ENCODE measurements at regions not wholly inside any gene's neighbourhood (a gene's known extent, or its start where the extent isn't known, plus 50 kb on each side); places are given as distances from the start of the nearest gene placed in this dataset.

GRCh38 chr9:91146391-91147019 is 215.2 kb downstream of the AUH start:
- no peaks in the 10 kb centered on the region for H3K36me3 ChIP-seq (ENCODE audit: control insufficient read depth in 2 of 2, extremely low read depth in 1 of 2, insufficient read depth in 2 of 2, low read length in 2 of 2)
- dilution Hi-C loops (cut with MboI; ENCODE audit: extremely low pct_ligation_motif_present, low sequenced_read_pairs) (no loop called here), intact Hi-C loops (cut with micrococcal nuclease) (no loop called here)
- ChIA-PET POLR2A (no interaction called here), CTCF (interaction anchor here (1.3 kb wide), 2 partner anchors 279 to 287 kb away, joined by 3 read pairs; no protein-coding TSS in a partner anchor)
- BruUV-seq (replicated peaks): no TSS peak
- DNase-seq (ENCODE audit: low read depth, low spot score) (no peak), FAIRE-seq (no peak)
- no peaks in the 10 kb centered on the region for H3K9me3 ChIP-seq (replicated peaks; ENCODE audit: control insufficient read depth, insufficient read depth, low read length)
- peaks cover 0 to 1% of the 10 kb centered on the region in 2 experiments for H3K27me3 ChIP-seq (ENCODE audit: control insufficient read depth in 2 of 2, insufficient read depth in 2 of 2, low read length in 2 of 2)
- H3K4me2 ChIP-seq (ENCODE audit: insufficient read depth, low read length): no peak overlapping the region
- TF ChIP-seq GATA2 (IDR thresholded peaks at IDR 0.05; ENCODE audit: insufficient read depth, insufficient read length, low read depth, low read length) (no peak), CTCF (IDR thresholded peaks at IDR 0.05; ENCODE audit: extremely low read depth in 1 of 2, insufficient read depth in 1 of 2, low read depth in 1 of 2, low read length in 2 of 2) (no peak), POLR2A (IDR thresholded peaks at IDR 0.05; ENCODE audit: low read depth, low read length) (no peak), POLR2AphosphoS5 (IDR thresholded peaks at IDR 0.05; ENCODE audit: insufficient read depth, low read depth, low read length) (no peak), FOS (IDR thresholded peaks at IDR 0.05; ENCODE audit: borderline replicate concordance, insufficient read depth, low read length) (no peak), JUN (IDR thresholded peaks at IDR 0.05; ENCODE audit: borderline replicate concordance, insufficient read depth, insufficient read length, low read depth) (no peak), MYC (IDR thresholded peaks at IDR 0.05; ENCODE audit: low read depth, low read length) (no peak), EZH2 (IDR thresholded peaks at IDR 0.05; ENCODE audit: borderline replicate concordance, low read depth, low read length, severe bottlenecking) (no peak)
- TF ChIP-seq, protein P1, sequence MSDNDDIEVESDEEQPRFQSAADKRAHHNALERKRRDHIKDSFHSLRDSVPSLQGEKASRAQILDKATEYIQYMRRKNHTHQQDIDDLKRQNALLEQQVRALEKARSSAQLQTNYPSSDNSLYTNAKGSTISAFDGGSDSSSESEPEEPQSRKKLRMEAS (IDR thresholded peaks at IDR 0.05; ENCODE audit: insufficient read depth, insufficient read length): no peak
- H3K9me1 ChIP-seq (replicated peaks; ENCODE audit: control insufficient read depth, extremely low read depth, insufficient read depth, low read length): no peaks in the 10 kb centered on the region
- no peak overlapping the region for H3K27ac ChIP-seq (ENCODE audit: insufficient read depth, low read depth, low read length)
- H3K9ac ChIP-seq (replicated peaks; ENCODE audit: extremely low read depth, insufficient read depth, low read length): no peak overlapping the region
- no peaks in the 10 kb centered on the region for H3K4me1 ChIP-seq (ENCODE audit: control insufficient read depth, extremely low read depth, insufficient read depth, low read length)
- no peak overlapping the region for H2AFZ ChIP-seq (ENCODE audit: low read depth, low read length)
- no peaks in the 10 kb centered on the region for H4K20me1 ChIP-seq (replicated peaks; ENCODE audit: control insufficient read depth, extremely low read depth, insufficient read depth, low read length)
- H3K4me3 ChIP-seq (replicated peaks in 1 of 3; ENCODE audit: insufficient read depth in 1 of 3, low read depth in 1 of 3, low read length in 3 of 3): no peak overlapping the region
- H3K79me2 ChIP-seq (ENCODE audit: control insufficient read depth, insufficient read depth, low read length): no peaks in the 10 kb centered on the region
